Motor neuron (in vitro differentiated cells): ENCODE measurements at regions not wholly inside any gene's neighbourhood (a gene's known extent, or its start where the extent isn't known, plus 50 kb on each side); places are given as distances from the start of the nearest gene placed in this dataset.

ENCODE experiments used
- ATAC-seq, 8 experiments: fragments of 200-7000 bp; cut with Tn5 transposase; replicated peaks in 6 of 8; 2 replicates each; pipeline ENCODE4 v1.8.0; 2021; ENCODE audit warnings: mild to moderate bottlenecking in 8 of 8, moderate library complexity in 8 of 8
- H3K27ac ChIP-seq, 2 donors: fragments of 250-450 bp; sonication (Bioruptor Pico); 2 replicates each; pipeline ENCODE4 v1.9.0; 2021; ENCODE audit warnings: antibody characterized with exemption in 2 of 2, mild to moderate bottlenecking in 2 of 2, moderate library complexity in 1 of 2
- H3K4me1 ChIP-seq, 2 donors: fragments of 250-450 bp; sonication (Bioruptor Pico); replicated peaks in 1 of 2; 2 replicates each; pipeline ENCODE4 v1.6.1; 2021; ENCODE audit warnings: antibody characterized with exemption in 2 of 2, mild to moderate bottlenecking in 2 of 2, moderate library complexity in 1 of 2
- H3K4me3 ChIP-seq, 5 donors: fragments of 250-450 bp; sonication (Bioruptor Pico); 2 replicates each; pipeline ENCODE4 v1.9.0; 2021; ENCODE audit warnings: antibody characterized with exemption in 5 of 5, mild to moderate bottlenecking in 5 of 5, moderate library complexity in 4 of 5
- WGBS, 10 experiments: fragments of 450-650 bp; shearing (Covaris generic); methylation state at CpG; one replicate each; pipeline ENCODE4 v1.0.0; 2022; 5-methylcytosine and 5-hydroxymethylcytosine counted together
- in situ Hi-C, 9 experiments: fragments of 400-800 bp; cut with MboI; loops; one replicate each; pipeline ENCODE4 v1.15.0; 2021; ENCODE audit warnings: low sequenced_read_pairs in 9 of 9, low pct_unique_long_range_greater_than_20kb in 2 of 9; ENCODE audit not compliant: unreplicated experiment in 9 of 9

GRCh38 chr5:67272453-67273130, 76.0 kb upstream of the CD180 start:
- in situ Hi-C loops: no loop called here

GRCh38 chr5:67268231-67269021, 71.8 kb upstream of the CD180 start:
- Histone ChIP-seq H3K27ac (peak overlapping the region in 1 of 2 donors; percentile 15), H3K4me3 (no peak overlapping the region), H3K4me1 (peaks cover 18 to 23% of the 10 kb centered on the region in 2 donors)
- 0 to 50% (median 3%) methylated on average over 1 to 10 of the region's 10 CpGs; no CpG with 5 or more reads in 1 of the 10 experiments for WGBS, 10 experiments
- in situ Hi-C loops: no loop called here
- peak; percentile 76 to 89 (median 80) for ATAC-seq

More at GRCh38 chr5:67272453-67273130, 76.0 kb upstream of the CD180 start:
- WGBS, 10 experiments: 19 to 100% (median 67%) methylated on average over 1 to 7 of the region's 7 CpGs; no CpG with 5 or more reads in 1 of the 10 experiments
- ATAC-seq: peak in 2 of 8 experiments; percentile 3 to 53
- Histone ChIP-seq H3K4me1 (peaks cover 17% of the 10 kb centered on the region in 2 donors), H3K27ac (no peak overlapping the region), H3K4me3 (no peak overlapping the region)

GRCh38 chr5:67267512-67268216, 71.1 kb upstream of the CD180 start:
- WGBS, 10 experiments: 0 to 50% (median 20%) methylated on average over 1 to 6 of the region's 7 CpGs; no CpG with 5 or more reads in 1 of the 10 experiments
- Histone ChIP-seq H3K4me3 (no peak overlapping the region), H3K27ac (no peak overlapping the region), H3K4me1 (peaks cover 17 to 23% of the 10 kb centered on the region in 2 donors)
- ATAC-seq: peak in 4 of 8 experiments; percentile 33 to 61 (median 54)
- in situ Hi-C loops: no loop called here

GRCh38 chr5:67266654-67267350, 70.2 kb upstream of the CD180 start:
- 40 to 100% (median 97%) methylated on average over 1 to 5 of the region's 6 CpGs; no CpG with 5 or more reads in 2 of the 10 experiments for WGBS, 10 experiments
- H3K27ac ChIP-seq: no peak overlapping the region
- H3K4me1 ChIP-seq: peaks cover 17 to 23% of the 10 kb centered on the region in 2 donors
- in situ Hi-C loops: no loop called here
- H3K4me3 ChIP-seq: no peak overlapping the region
- no peak for ATAC-seq

- Histone ChIP-seq H3K4me3 (no peak overlapping the region), H3K4me1 (peaks cover 17 to 23% of the 10 kb centered on the region in 2 donors), H3K27ac (no peak overlapping the region)
- WGBS, 10 experiments: 60 to 100% (median 100%) methylated on average over 1 of the region's 1 CpG; no CpG with 5 or more reads in 2 of the 10 experiments
- no peak for ATAC-seq
- in situ Hi-C loops: no loop called here
Observed at GRCh38 chr5:67265951-67266350, 69.4 kb upstream of the CD180 start.

- in situ Hi-C loops: no loop called here
- no peak overlapping the region for H3K4me3 ChIP-seq
- H3K27ac ChIP-seq: no peak overlapping the region
- 79 to 100% (median 97%) methylated on average over 1 to 3 of the region's 4 CpGs; no CpG with 5 or more reads in 1 of the 10 experiments for WGBS, 10 experiments
- ATAC-seq: no peak
- H3K4me1 ChIP-seq: peaks cover 14 to 18% of the 10 kb centered on the region in 2 donors
Observed at GRCh38 chr5:67263656-67264408, 67.2 kb upstream of the CD180 start.

GRCh38 chr5:67262956-67263355, 66.4 kb upstream of the CD180 start:
- Histone ChIP-seq H3K27ac (no peak overlapping the region), H3K4me3 (no peak overlapping the region), H3K4me1 (peaks cover 8 to 10% of the 10 kb centered on the region in 2 donors)
- ATAC-seq: no peak
- in situ Hi-C loops: no loop called here

- Histone ChIP-seq H3K27ac (no peak overlapping the region), H3K4me1 (peaks cover 2% of the 10 kb centered on the region in 2 donors), H3K4me3 (no peak overlapping the region)
- no peak for ATAC-seq
- in situ Hi-C loops: no loop called here
- 67 to 100% (median 84%) methylated on average over 2 to 5 of the region's 5 CpGs for WGBS, 10 experiments
Observed at GRCh38 chr5:67262206-67262605, 65.6 kb upstream of the CD180 start.

- WGBS, 10 experiments: 17 to 100% (median 94%) methylated on average over 1 to 5 of the region's 5 CpGs
- Histone ChIP-seq H3K4me1 (peaks cover 2 to 4% of the 10 kb centered on the region in 2 donors), H3K4me3 (no peak overlapping the region), H3K27ac (no peak overlapping the region)
- in situ Hi-C loops: no loop called here
- ATAC-seq: peak in 2 of 8 experiments; percentile 97 to 99
Observed at GRCh38 chr5:67259548-67260215, 63.1 kb upstream of the CD180 start.

GRCh38 chr5:67257500-67257899, 60.9 kb upstream of the CD180 start:
- in situ Hi-C loops: no loop called here
- H3K4me3 ChIP-seq: no peak overlapping the region
- WGBS, 10 experiments: 20 to 100% (median 100%) methylated on average over 1 to 2 of the region's 2 CpGs; no CpG with 5 or more reads in 2 of the 10 experiments
- peaks cover 2 to 4% of the 10 kb centered on the region in 2 donors for H3K4me1 ChIP-seq
- ATAC-seq: no peak
- H3K27ac ChIP-seq: no peak overlapping the region

GRCh38 chr5:67257077-67257476, 60.5 kb upstream of the CD180 start:
- H3K27ac ChIP-seq: no peak overlapping the region
- peaks cover 2 to 4% of the 10 kb centered on the region in 2 donors for H3K4me1 ChIP-seq
- 91 to 100% (median 100%) methylated on average over 1 of the region's 1 CpG; no CpG with 5 or more reads in 3 of the 10 experiments for WGBS, 10 experiments
- in situ Hi-C loops: no loop called here
- H3K4me3 ChIP-seq: no peak overlapping the region
- no peak for ATAC-seq
